Kidney capillary endothelial cell (primary cell): ENCODE measurements at regions not wholly inside any gene's neighbourhood (a gene's known extent, or its start where the extent isn't known, plus 50 kb on each side); places are given as distances from the start of the nearest gene placed in this dataset.

Experiments used
- DNase-seq: peaks from one replicate; pipeline ENCODE4 v3.0.0-alpha.2; 2018; ENCODE audit warnings: low spot score

- no peak for DNase-seq
Measured at GRCh38 chr7:135731-136645, 56.4 kb upstream of the FAM20C start.

GRCh38 chr7:137094-137891, 55.1 kb upstream of the FAM20C start:
- no peak for DNase-seq

GRCh38 chr7:139131-139530, 53.2 kb upstream of the FAM20C start:
- DNase-seq, result no peak

GRCh38 chr7:139561-140243, 52.7 kb upstream of the FAM20C start:
- DNase-seq, result no peak

- no peak for DNase-seq
Measured at GRCh38 chr7:140996-141395, 51.4 kb upstream of the FAM20C start.

GRCh38 chr7:142248-142941, 50.0 kb upstream of the FAM20C start:
- DNase-seq, result no peak
